ENCODE measurements at regions not wholly inside any gene's neighbourhood (a gene's known extent, or its start where the extent isn't known, plus 50 kb on each side); places are given as distances from the start of the nearest gene placed in this dataset.

GRCh38 chr13:64925727-64926126 lies 2304.4 kb downstream of the PCDH9 start:
- TF ChIP-seq NFRKB (IDR thresholded peaks at IDR 0.05) (no peak), SUZ12 (IDR thresholded peaks at IDR 0.05) (no peak), PKNOX1 (IDR thresholded peaks at IDR 0.05) (no peak), HDGF (IDR thresholded peaks at IDR 0.05; ENCODE audit: borderline replicate concordance) (no peak), SP1 (IDR thresholded peaks at IDR 0.05) (no peak), ELF4 (IDR thresholded peaks at IDR 0.05) (no peak), FOXA1 (IDR thresholded peaks at IDR 0.05) (no peak), CTBP1 (IDR thresholded peaks at IDR 0.05; ENCODE audit: borderline replicate concordance) (no peak), L3MBTL2 (conservative IDR thresholded peaks at IDR 0.05) (no peak)
- no peak for DNase-seq (ENCODE audit: extremely low spot score)
- ChIA-PET CTCF (no interaction called here), POLR2A (no interaction called here)

- TF ChIP-seq SUZ12 (IDR thresholded peaks at IDR 0.05): no peak
- TF ChIP-seq ARNT (IDR thresholded peaks at IDR 0.05): no peak
- no peak for TF ChIP-seq LEF1 (IDR thresholded peaks at IDR 0.05; ENCODE audit: borderline replicate concordance)
- ChIA-PET POLR2A (no interaction called here), CTCF (interaction anchor here (1.1 kb wide), 1 partner anchor 13 kb away, joined by 3 read pairs; no protein-coding TSS in a partner anchor)
- DNase-seq (ENCODE audit: extremely low spot score): no peak
These were observed 2304.9 kb downstream of the PCDH9 start for GRCh38 chr13:64925284-64925683.

- ChIA-PET POLR2A (no interaction called here), CTCF (interaction anchor here (1.1 kb wide), 1 partner anchor 14 kb away, joined by 3 read pairs; no protein-coding TSS in a partner anchor)
- DNase-seq (ENCODE audit: extremely low spot score): no peak
- no peak for TF ChIP-seq LEF1 (IDR thresholded peaks at IDR 0.05; ENCODE audit: borderline replicate concordance)
- no peak for TF ChIP-seq PKNOX1 (IDR thresholded peaks at IDR 0.05)
- TF ChIP-seq ARNT (IDR thresholded peaks at IDR 0.05): no peak
- no peak for TF ChIP-seq CTBP1 (IDR thresholded peaks at IDR 0.05; ENCODE audit: borderline replicate concordance)
- no peak for TF ChIP-seq NFRKB (IDR thresholded peaks at IDR 0.05)
- TF ChIP-seq HDGF (IDR thresholded peaks at IDR 0.05; ENCODE audit: borderline replicate concordance): no peak
- TF ChIP-seq ELF4 (IDR thresholded peaks at IDR 0.05): no peak
- no peak for TF ChIP-seq ZNF384 (IDR thresholded peaks at IDR 0.05)
- no peak for TF ChIP-seq FOXA1 (IDR thresholded peaks at IDR 0.05)
- no peak for TF ChIP-seq TARDBP (IDR thresholded peaks at IDR 0.05)
- TF ChIP-seq FOXM1 (IDR thresholded peaks at IDR 0.05; ENCODE audit: borderline replicate concordance): no peak
- TF ChIP-seq SUZ12 (IDR thresholded peaks at IDR 0.05): no peak
- TF ChIP-seq SP1 (IDR thresholded peaks at IDR 0.05): no peak
- TF ChIP-seq BHLHE40 (IDR thresholded peaks at IDR 0.05; ENCODE audit: borderline replicate concordance): no peak
- no peak for TF ChIP-seq FOXK2 (IDR thresholded peaks at IDR 0.05)
These were observed 2305.7 kb downstream of the PCDH9 start for GRCh38 chr13:64924401-64924800.

- ChIA-PET CTCF (interaction anchor here (0.6 kb wide), 1 partner anchor 176 kb away, joined by 3 read pairs; no protein-coding TSS in a partner anchor), POLR2A (no interaction called here)
- no peak for DNase-seq (ENCODE audit: extremely low spot score)
- TF ChIP-seq LEF1 (IDR thresholded peaks at IDR 0.05; ENCODE audit: borderline replicate concordance) (no peak), ARNT (IDR thresholded peaks at IDR 0.05) (no peak), L3MBTL2 (conservative IDR thresholded peaks at IDR 0.05) (no peak), SP1 (IDR thresholded peaks at IDR 0.05) (no peak), ZNF384 (IDR thresholded peaks at IDR 0.05) (no peak), HDGF (IDR thresholded peaks at IDR 0.05; ENCODE audit: borderline replicate concordance) (no peak), PKNOX1 (IDR thresholded peaks at IDR 0.05) (no peak), FOXA1 (IDR thresholded peaks at IDR 0.05) (no peak), NFRKB (IDR thresholded peaks at IDR 0.05) (no peak), BHLHE40 (IDR thresholded peaks at IDR 0.05; ENCODE audit: borderline replicate concordance) (no peak), FOXM1 (IDR thresholded peaks at IDR 0.05; ENCODE audit: borderline replicate concordance) (no peak), SUZ12 (IDR thresholded peaks at IDR 0.05) (no peak), FOXK2 (IDR thresholded peaks at IDR 0.05) (no peak), ELF4 (IDR thresholded peaks at IDR 0.05) (no peak), CTBP1 (IDR thresholded peaks at IDR 0.05; ENCODE audit: borderline replicate concordance) (no peak), TARDBP (IDR thresholded peaks at IDR 0.05) (no peak)
These were observed 2312.6 kb downstream of the PCDH9 start for GRCh38 chr13:64917566-64917965.

GRCh38 chr13:64912141-64912540 lies 2318.0 kb downstream of the PCDH9 start:
- TF ChIP-seq CTBP1 (IDR thresholded peaks at IDR 0.05; ENCODE audit: borderline replicate concordance): no peak
- DNase-seq (ENCODE audit: extremely low spot score): no peak
- POLR2A ChIA-PET: no interaction called here
- CTCF ChIA-PET: no interaction called here

- ChIA-PET CTCF (interaction anchor here (0.6 kb wide), 1 partner anchor 35 kb away, joined by 3 read pairs; no protein-coding TSS in a partner anchor), POLR2A (no interaction called here)
- no peak for TF ChIP-seq BHLHE40 (IDR thresholded peaks at IDR 0.05; ENCODE audit: borderline replicate concordance)
- no peak for TF ChIP-seq FOXK2 (IDR thresholded peaks at IDR 0.05)
- TF ChIP-seq PKNOX1 (IDR thresholded peaks at IDR 0.05): no peak
- TF ChIP-seq L3MBTL2 (conservative IDR thresholded peaks at IDR 0.05): no peak
- TF ChIP-seq TARDBP (IDR thresholded peaks at IDR 0.05): no peak
- DNase-seq (ENCODE audit: extremely low spot score): no peak
These were observed 2320.0 kb downstream of the PCDH9 start for GRCh38 chr13:64910096-64910495.

Data from HEK293T (cell line).